Fibroblast of the aortic adventitia (primary cell): ENCODE measurements at regions not wholly inside any gene's neighbourhood (a gene's known extent, or its start where the extent isn't known, plus 50 kb on each side); places are given as distances from the start of the nearest gene placed in this dataset.
A peak's percentile ranks its signal among the peaks of the same experiment; 100 is the strongest.

Source experiments
- DNase-seq: peaks from one replicate; pipeline ENCODE4 v3.0.0-alpha.2; 2010; ENCODE audit warnings: low read depth
- H3K4me3 ChIP-seq: 2 replicates; pipeline ENCODE4 v1.5.1; 2011; ENCODE audit warnings: low read depth, mild to moderate bottlenecking, control low read depth, low read length, moderate library complexity
- CTCF ChIP-seq: IDR thresholded peaks from 2 replicates; pipeline ENCODE4 v1.5.1; 2011; ENCODE audit warnings: mild to moderate bottlenecking, low read length, control low read depth, inconsistent platforms; ENCODE audit not compliant: insufficient read depth

- no peak overlapping the region for H3K4me3 ChIP-seq
- TF ChIP-seq CTCF = no peak
- DNase-seq = peak; percentile 36
Measured at GRCh38 chr2:238967031-238967977, 119.4 kb downstream of the TWIST2 start.

- no peak for DNase-seq
- TF ChIP-seq CTCF = no peak
- no peak overlapping the region for H3K4me3 ChIP-seq
Measured at GRCh38 chr2:238967978-238968360, 120.1 kb downstream of the TWIST2 start.

- no peak for DNase-seq
- no peak for TF ChIP-seq CTCF
- no peak overlapping the region for H3K4me3 ChIP-seq
Measured at GRCh38 chr2:238968616-238969384, 120.9 kb downstream of the TWIST2 start.

GRCh38 chr2:238969857-238970256 is 122.0 kb downstream of the TWIST2 start:
- no peak for TF ChIP-seq CTCF
- no peak for DNase-seq

GRCh38 chr2:238970553-238971081 is 122.7 kb downstream of the TWIST2 start:
- DNase-seq = peak; percentile 74
- no peak overlapping the region for H3K4me3 ChIP-seq
- peak; percentile 100 for TF ChIP-seq CTCF

More at GRCh38 chr2:238969857-238970256, 122.0 kb downstream of the TWIST2 start:
- H3K4me3 ChIP-seq = no peak overlapping the region

- TF ChIP-seq CTCF = no peak
- H3K4me3 ChIP-seq = no peak overlapping the region
Measured at GRCh38 chr2:238971318-238972145, 123.6 kb downstream of the TWIST2 start.

More at GRCh38 chr2:238971318-238972145, 123.6 kb downstream of the TWIST2 start:
- DNase-seq = no peak
